Urinary bladder (tissue), 3 donors: ENCODE measurements at regions not wholly inside any gene's neighbourhood (a gene's known extent, or its start where the extent isn't known, plus 50 kb on each side); places are given as distances from the start of the nearest gene placed in this dataset.

Source experiments
- DNase-seq: peaks from one replicate; pipeline ENCODE4 v3.0.0-alpha.2; 2015; ENCODE audit errors: extremely low spot score
- H3K27ac ChIP-seq: one replicate; pipeline ENCODE4 v1.5.1; 2013; ENCODE audit warnings: low read depth, mild to moderate bottlenecking, moderate library complexity
- H3K36me3 ChIP-seq: one replicate; pipeline ENCODE4 v1.6.1; 2013; ENCODE audit warnings: mild to moderate bottlenecking, moderate library complexity; ENCODE audit not compliant: insufficient read depth
- H3K4me1 ChIP-seq: one replicate; pipeline ENCODE4 v1.6.1; 2013; ENCODE audit warnings: mild to moderate bottlenecking, moderate library complexity; ENCODE audit not compliant: insufficient read depth
- H3K4me3 ChIP-seq: one replicate; pipeline ENCODE4 v1.5.1; 2013; ENCODE audit warnings: low read depth, low read length
- WGBS: extraction: QIAGEN DNeasy Blood & Tissue Kit; methylation state at CpG from one replicate; pipeline ENCODE4 v1.1.7; 2013; 5-methylcytosine and 5-hydroxymethylcytosine counted together
- donor health status: healthy with polysubstance abuse.
- donor health status: healthy.

- 81% methylated on average over 2 of the region's 2 CpGs for WGBS
- Histone ChIP-seq H3K4me1 (no peaks in the 10 kb centered on the region), H3K36me3 (no peaks in the 10 kb centered on the region), H3K4me3 (no peak overlapping the region), H3K27ac (no peak overlapping the region)
- no peak for DNase-seq
Measured at GRCh38 chr1:113185463-113186104, 112.6 kb downstream of the LRIG2 start.

GRCh38 chr1:113190078-113190477 is 117.1 kb downstream of the LRIG2 start:
- Histone ChIP-seq H3K36me3 (no peaks in the 10 kb centered on the region), H3K4me3 (no peak overlapping the region), H3K27ac (no peak overlapping the region), H3K4me1 (no peaks in the 10 kb centered on the region)
- no peak for DNase-seq
- WGBS: 85% methylated on average over 3 of the region's 3 CpGs

GRCh38 chr1:113190930-113191329 is 117.9 kb downstream of the LRIG2 start:
- Histone ChIP-seq H3K36me3 (no peaks in the 10 kb centered on the region), H3K27ac (no peak overlapping the region), H3K4me3 (no peak overlapping the region), H3K4me1 (no peaks in the 10 kb centered on the region)
- WGBS: 46% methylated on average over 3 of the region's 3 CpGs
- DNase-seq: no peak

- DNase-seq: no peak
- Histone ChIP-seq H3K4me1 (no peaks in the 10 kb centered on the region), H3K27ac (no peak overlapping the region), H3K36me3 (no peaks in the 10 kb centered on the region), H3K4me3 (no peak overlapping the region)
- 87% methylated on average over 11 of the region's 11 CpGs for WGBS
Measured at GRCh38 chr1:113191579-113192076, 118.6 kb downstream of the LRIG2 start.

GRCh38 chr1:113192242-113192641 is 119.2 kb downstream of the LRIG2 start:
- H3K36me3 ChIP-seq: no peaks in the 10 kb centered on the region
- no peak overlapping the region for H3K27ac ChIP-seq
- no peak for DNase-seq
- H3K4me3 ChIP-seq: no peak overlapping the region
- 88% methylated on average over 2 of the region's 2 CpGs for WGBS
- no peaks in the 10 kb centered on the region for H3K4me1 ChIP-seq

- H3K4me1 ChIP-seq: no peaks in the 10 kb centered on the region
- 84% methylated on average over 1 of the region's 1 CpG for WGBS
- DNase-seq: no peak
- H3K4me3 ChIP-seq: no peak overlapping the region
- H3K27ac ChIP-seq: no peak overlapping the region
- H3K36me3 ChIP-seq: no peaks in the 10 kb centered on the region
Measured at GRCh38 chr1:113192980-113193379, 120.0 kb downstream of the LRIG2 start.

- WGBS: 83% methylated on average over 18 of the region's 18 CpGs
- H3K4me3 ChIP-seq: no peak overlapping the region
Measured at GRCh38 chr1:113194846-113195830, 122.1 kb downstream of the LRIG2 start.

GRCh38 chr1:113197719-113198330 is 124.8 kb downstream of the LRIG2 start:
- no peaks in the 10 kb centered on the region for H3K4me1 ChIP-seq
- no peaks in the 10 kb centered on the region for H3K36me3 ChIP-seq
- peak; percentile 53 for DNase-seq
- WGBS: 48% methylated on average over 13 of the region's 13 CpGs
- H3K4me3 ChIP-seq: no peak overlapping the region
- no peak overlapping the region for H3K27ac ChIP-seq

More at GRCh38 chr1:113194846-113195830, 122.1 kb downstream of the LRIG2 start:
- no peak overlapping the region for H3K27ac ChIP-seq
- no peaks in the 10 kb centered on the region for H3K4me1 ChIP-seq
- DNase-seq: no peak
- no peaks in the 10 kb centered on the region for H3K36me3 ChIP-seq

- DNase-seq: no peak
- Histone ChIP-seq H3K27ac (no peak overlapping the region), H3K4me1 (no peaks in the 10 kb centered on the region), H3K4me3 (no peak overlapping the region), H3K36me3 (no peaks in the 10 kb centered on the region)
- WGBS: 98% methylated on average over 24 of the region's 24 CpGs
Measured at GRCh38 chr1:113198806-113199205, 125.8 kb downstream of the LRIG2 start.

GRCh38 chr1:113199760-113200455 is 126.9 kb downstream of the LRIG2 start:
- DNase-seq: no peak
- H3K4me1 ChIP-seq: no peaks in the 10 kb centered on the region
- H3K36me3 ChIP-seq: no peaks in the 10 kb centered on the region
- WGBS: 46% methylated on average over 8 of the region's 8 CpGs
- H3K27ac ChIP-seq: no peak overlapping the region
- H3K4me3 ChIP-seq: no peak overlapping the region

GRCh38 chr1:113201560-113201959 is 128.6 kb downstream of the LRIG2 start:
- H3K27ac ChIP-seq: no peak overlapping the region
- no peaks in the 10 kb centered on the region for H3K4me1 ChIP-seq
- DNase-seq: no peak
- no peak overlapping the region for H3K4me3 ChIP-seq
- H3K36me3 ChIP-seq: no peaks in the 10 kb centered on the region

- H3K27ac ChIP-seq: no peak overlapping the region
- 90% methylated on average over 4 of the region's 4 CpGs for WGBS
- DNase-seq: no peak
Measured at GRCh38 chr1:113205980-113206766, 133.2 kb downstream of the LRIG2 start.

More at GRCh38 chr1:113205980-113206766, 133.2 kb downstream of the LRIG2 start:
- Histone ChIP-seq H3K4me1 (no peaks in the 10 kb centered on the region), H3K36me3 (no peaks in the 10 kb centered on the region), H3K4me3 (no peak overlapping the region)
